ENCODE measurements at regions not wholly inside any gene's neighbourhood (a gene's known extent, or its start where the extent isn't known, plus 50 kb on each side); places are given as distances from the start of the nearest gene placed in this dataset.

GRCh38 chr2:6770006-6770405, 95.7 kb downstream of the CMPK2 start:
- DNase-seq: no peak

- no peak for DNase-seq
Observed at GRCh38 chr2:6771634-6772611, 93.8 kb downstream of the CMPK2 start.

GRCh38 chr2:6773007-6773693, 92.6 kb downstream of the CMPK2 start:
- peak; percentile 74 for DNase-seq

- DNase-seq: no peak
Observed at GRCh38 chr2:6773694-6774044, 92.0 kb downstream of the CMPK2 start.

GRCh38 chr2:6776125-6776524, 89.6 kb downstream of the CMPK2 start:
- DNase-seq: no peak

- DNase-seq: no peak
Observed at GRCh38 chr2:6777626-6778025, 88.1 kb downstream of the CMPK2 start.

- peak; percentile 55 for DNase-seq
Observed at GRCh38 chr2:6780765-6781274, 84.9 kb downstream of the CMPK2 start.

- no peak for DNase-seq
Observed at GRCh38 chr2:6782517-6783237, 83.0 kb downstream of the CMPK2 start.

- DNase-seq: no peak
Observed at GRCh38 chr2:6783238-6783614, 82.5 kb downstream of the CMPK2 start.

- DNase-seq: no peak
Observed at GRCh38 chr2:6784291-6784690, 81.4 kb downstream of the CMPK2 start.

- DNase-seq: no peak
Observed at GRCh38 chr2:6785493-6785892, 80.2 kb downstream of the CMPK2 start.

GRCh38 chr2:6787376-6787775, 78.3 kb downstream of the CMPK2 start:
- no peak for DNase-seq

- no peak for DNase-seq
Observed at GRCh38 chr2:6788614-6789013, 77.1 kb downstream of the CMPK2 start.

GRCh38 chr2:6789559-6790138, 76.1 kb downstream of the CMPK2 start:
- no peak for DNase-seq

GRCh38 chr2:6791682-6792081, 74.0 kb downstream of the CMPK2 start:
- no peak for DNase-seq

GRCh38 chr2:6792883-6793282, 72.8 kb downstream of the CMPK2 start:
- no peak for DNase-seq

- DNase-seq: no peak
Observed at GRCh38 chr2:6793371-6793770, 72.3 kb downstream of the CMPK2 start.

- DNase-seq: no peak
Observed at GRCh38 chr2:6793913-6794312, 71.8 kb downstream of the CMPK2 start.

GRCh38 chr2:6794448-6794847, 71.3 kb downstream of the CMPK2 start:
- no peak for DNase-seq
